PC-9 (cell line): ENCODE measurements at regions not wholly inside any gene's neighbourhood (a gene's known extent, or its start where the extent isn't known, plus 50 kb on each side); places are given as distances from the start of the nearest gene placed in this dataset.

Experiments used
- BruUV-seq: library from RNA; stranded (reverse); fragments of 400-500 nt; replicated peaks from 2 replicates; lab custom pipeline; 2021; lab: Mats Ljungman, UMichigan
- CTCF ChIA-PET: fragments of 300-600 bp; sonication (Branson Sonifier 250); formaldehyde crosslinking; loops from one replicate; lab custom pipeline; 2022; ENCODE audit warnings: antibody characterized with exemption; lab: Charles Lee
- POLR2A ChIA-PET: fragments of 300-600 bp; sonication (Branson Sonifier 250); formaldehyde crosslinking; loops from one replicate; lab custom pipeline; 2022; ENCODE audit warnings: antibody characterized with exemption; ENCODE audit not compliant: unreplicated experiment; lab: Charles Lee
- DNase-seq, 2 experiments: peaks; one replicate each; pipeline versions ENCODE4 v3.0.0 to v3.0.0-alpha.2; 2015 to 2022; ENCODE audit warnings: mixed read lengths in 1 of 2
- H2AFZ ChIP-seq: fragments of 200-600 bp; sonication (generic); 2 replicates; pipeline ENCODE4 v1.8.1; 2017; ENCODE audit warnings: antibody characterized with exemption
- H3F3A ChIP-seq: fragments of 200-600 bp; sonication (generic); 2 replicates; pipeline ENCODE4 v1.8.1; 2017; ENCODE audit warnings: antibody characterized with exemption, mild to moderate bottlenecking, low read depth; ENCODE audit not compliant: insufficient read depth
- H3K27ac ChIP-seq: fragments of 200-600 bp; sonication (generic); 2 replicates; pipeline ENCODE4 v1.6.1; 2016; ENCODE audit warnings: mixed run types
- H3K27me3 ChIP-seq: fragments of 200-600 bp; sonication (generic); 2 replicates; pipeline ENCODE4 v1.6.1; 2016; ENCODE audit warnings: low read depth, mixed run types; ENCODE audit not compliant: insufficient read depth
- H3K36me3 ChIP-seq: fragments of 200-600 bp; sonication (generic); 2 replicates; pipeline ENCODE4 v1.6.1; 2016; ENCODE audit warnings: low read depth, mixed run types
- H3K4me1 ChIP-seq: fragments of 200-600 bp; sonication (generic); replicated peaks from 2 replicates; pipeline ENCODE4 v1.6.1; 2016; ENCODE audit warnings: mixed run types; ENCODE audit not compliant: insufficient read depth
- H3K4me2 ChIP-seq: fragments of 200-600 bp; sonication (generic); 2 replicates; pipeline ENCODE4 v1.6.1; 2017; ENCODE audit warnings: mixed run types
- H3K4me3 ChIP-seq: fragments of 200-600 bp; sonication (generic); 2 replicates; pipeline ENCODE4 v1.6.1; 2016; ENCODE audit warnings: mixed run types
- H3K79me2 ChIP-seq: fragments of 200-600 bp; sonication (generic); 2 replicates; pipeline ENCODE4 v1.6.1; 2017; ENCODE audit warnings: low read depth, mixed run types
- H3K9me2 ChIP-seq: fragments of 200-600 bp; sonication (generic); 2 replicates; pipeline ENCODE4 v1.8.1; 2017; ENCODE audit warnings: mild to moderate bottlenecking; ENCODE audit not compliant: insufficient read depth
- H3K9me3 ChIP-seq: fragments of 200-600 bp; sonication (generic); 2 replicates; pipeline ENCODE4 v1.8.1; 2016; ENCODE audit warnings: low read depth; ENCODE audit not compliant: insufficient read depth
- H4K20me1 ChIP-seq: fragments of 200-600 bp; sonication (generic); 2 replicates; pipeline ENCODE4 v1.8.1; 2017; ENCODE audit not compliant: insufficient read depth
- CTCF ChIP-seq: fragments of 200-600 bp; sonication (generic); conservative IDR thresholded peaks from 2 replicates; pipeline ENCODE4 v1.6.1; 2017; ENCODE audit warnings: mixed run types, antibody characterized with exemption, mild to moderate bottlenecking, moderate library complexity
- EZH2 ChIP-seq: fragments of 200-600 bp; sonication (generic); IDR thresholded peaks from 2 replicates; pipeline ENCODE4 v1.8.0; 2017; ENCODE audit warnings: antibody characterized with exemption, low read depth
- intact Hi-C: fragments of 100-400 bp; cut with micrococcal nuclease; formaldehyde crosslinking; loops from one replicate; pipeline ENCODE4 v1.10.0; 2022; ENCODE audit not compliant: unreplicated experiment

DNA sequence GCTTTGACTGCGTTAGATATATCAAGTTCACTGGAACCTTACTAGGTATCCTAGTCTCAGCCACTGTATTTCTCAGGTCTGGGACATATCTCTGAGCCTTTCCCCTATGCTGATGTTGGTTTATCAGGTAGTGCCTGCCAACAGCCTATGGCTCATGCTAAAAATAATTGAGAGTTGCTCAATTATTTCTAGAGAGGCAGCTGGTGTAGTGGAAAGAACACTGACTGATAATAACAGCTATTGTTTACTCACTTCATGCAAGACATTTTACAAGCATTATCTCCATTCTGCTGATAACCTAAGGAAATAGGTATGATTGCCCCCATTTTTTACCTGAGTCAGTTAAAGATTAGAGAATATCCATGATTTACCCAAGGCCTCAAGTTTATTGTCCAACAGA lies 231.4 kb downstream of the LRRN1 start:
- Histone ChIP-seq H3K79me2 (no peaks in the 10 kb centered on the region), H3K9me2 (no peaks in the 10 kb centered on the region), H3K27me3 (no peaks in the 10 kb centered on the region), H4K20me1 (no peaks in the 10 kb centered on the region), H3K4me1 (no peaks in the 10 kb centered on the region), H3K36me3 (no peaks in the 10 kb centered on the region), H3K4me3 (no peak overlapping the region), H3K27ac (no peak overlapping the region), H3K9me3 (no peaks in the 10 kb centered on the region), H3K4me2 (no peak overlapping the region), H2AFZ (no peak overlapping the region), H3F3A (no peaks in the 10 kb centered on the region)
- TF ChIP-seq EZH2 = no peak
- no peak for TF ChIP-seq CTCF
- no TSS peak for BruUV-seq
- DNase-seq = no peak
- ChIA-PET POLR2A (no interaction called here), CTCF (no interaction called here)
- intact Hi-C loops = no loop called here

GRCh38 chr3:4033296-4033695 lies 234.1 kb downstream of the LRRN1 start:
- no peak for TF ChIP-seq CTCF
- no peak for TF ChIP-seq EZH2

DNA sequence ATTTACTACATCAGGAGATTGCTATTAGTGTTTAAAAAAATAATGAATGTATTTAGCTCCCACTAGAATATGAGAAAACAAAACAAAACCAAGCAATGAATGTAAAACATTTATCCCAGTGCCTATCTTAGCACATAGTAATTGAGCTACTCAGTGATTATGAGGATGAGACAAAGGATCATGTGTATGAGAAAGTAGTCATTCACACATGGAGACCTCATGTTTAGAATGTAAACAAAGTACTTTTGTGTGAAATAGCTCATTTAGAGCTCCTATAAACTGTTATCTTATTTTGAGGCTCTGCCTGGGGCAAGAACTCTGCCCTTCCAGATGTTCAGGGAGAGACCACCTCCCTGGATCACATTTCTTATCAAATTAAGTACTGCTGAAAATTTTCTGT lies 236.8 kb downstream of the LRRN1 start:
- H3K4me3 ChIP-seq = no peak overlapping the region
- BruUV-seq = no TSS peak

More at GRCh38 chr3:4033296-4033695, 234.1 kb downstream of the LRRN1 start:
- no peaks in the 10 kb centered on the region for H3K4me1 ChIP-seq
- H3F3A ChIP-seq = no peaks in the 10 kb centered on the region
- no peaks in the 10 kb centered on the region for H4K20me1 ChIP-seq
- no peaks in the 10 kb centered on the region for H3K9me2 ChIP-seq
- H3K9me3 ChIP-seq = no peaks in the 10 kb centered on the region
- DNase-seq = no peak
- intact Hi-C loops = no loop called here
- CTCF ChIA-PET = no interaction called here
- no peak overlapping the region for H3K4me2 ChIP-seq
- no peak overlapping the region for H3K27ac ChIP-seq
- no peak overlapping the region for H2AFZ ChIP-seq
- H3K27me3 ChIP-seq = no peaks in the 10 kb centered on the region
- no peak overlapping the region for H3K4me3 ChIP-seq
- POLR2A ChIA-PET = no interaction called here
- BruUV-seq = no TSS peak
- no peaks in the 10 kb centered on the region for H3K79me2 ChIP-seq
- no peaks in the 10 kb centered on the region for H3K36me3 ChIP-seq

More for the DNA sequence above, 236.8 kb downstream of the LRRN1 start:
- Histone ChIP-seq H3K36me3 (no peaks in the 10 kb centered on the region), H2AFZ (no peak overlapping the region), H3K79me2 (no peaks in the 10 kb centered on the region), H3K9me2 (no peaks in the 10 kb centered on the region), H3K4me2 (no peak overlapping the region), H3K27ac (no peak overlapping the region), H3K4me1 (no peaks in the 10 kb centered on the region), H3K9me3 (no peaks in the 10 kb centered on the region), H4K20me1 (no peaks in the 10 kb centered on the region), H3K27me3 (no peaks in the 10 kb centered on the region), H3F3A (no peaks in the 10 kb centered on the region)
- TF ChIP-seq EZH2 = no peak
- no peak for TF ChIP-seq CTCF
- ChIA-PET POLR2A (no interaction called here), CTCF (no interaction called here)
- DNase-seq = no peak
- intact Hi-C loops = no loop called here
